ENCODE measurements at regions not wholly inside any gene's neighbourhood (a gene's known extent, or its start where the extent isn't known, plus 50 kb on each side); places are given as distances from the start of the nearest gene placed in this dataset.
A peak's percentile ranks its signal among the peaks of the same experiment; 100 is the strongest.
"Not testable (repeated sequence)": the region's sequence is repeated elsewhere in the genome, so short reads cannot be mapped to it uniquely, and the experiment has no call there.

DNA sequence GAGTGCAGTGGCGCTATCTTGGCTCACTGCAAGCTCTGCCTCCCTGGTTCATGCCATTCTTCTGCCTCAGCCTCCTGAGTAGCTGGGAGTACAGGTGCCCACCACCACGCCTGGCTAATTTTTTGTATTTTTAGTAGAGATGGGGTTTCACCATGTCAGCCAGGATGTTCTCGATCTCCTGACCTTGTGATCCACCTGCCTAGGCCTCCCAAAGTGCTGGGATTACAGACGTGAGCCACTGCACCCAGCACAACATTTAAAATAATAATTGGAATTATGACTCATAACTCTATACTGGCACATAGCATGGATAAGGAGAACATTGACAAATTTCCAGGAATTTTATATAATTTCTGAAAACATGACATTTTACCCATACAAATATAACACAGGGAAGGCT lies 54.2 kb downstream of the DBET start:
- intact Hi-C loops (cut with DNase I); H3K4me3 ChIP-seq; ATAC-seq; H3K9me3 ChIP-seq; H3K4me1 ChIP-seq; H3K27ac ChIP-seq; H3K27me3 ChIP-seq; DNase-seq; H3K36me3 ChIP-seq: not testable (repeated sequence)

DNA sequence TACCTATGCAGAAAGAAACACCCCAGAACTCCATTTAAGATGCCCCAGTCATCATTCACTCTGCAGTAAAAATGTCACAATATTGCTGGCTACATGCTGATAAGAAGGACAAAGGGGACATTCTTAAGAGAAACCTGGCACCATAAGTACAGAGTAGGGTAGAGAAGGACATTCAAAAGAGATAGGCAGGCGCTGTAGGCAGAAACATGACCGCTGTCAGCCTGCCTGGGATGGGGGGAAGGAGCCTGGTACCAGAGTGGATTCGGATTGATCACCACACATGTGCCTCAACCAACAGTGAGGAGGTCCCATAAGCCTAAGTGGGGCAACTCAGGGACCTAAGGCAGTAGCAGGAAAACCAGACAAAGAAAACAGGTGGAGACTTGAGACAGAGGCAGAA lies 54.1 kb upstream of the DUX4 start:
- ATAC-seq: peak; percentile 62
- H3K36me3 ChIP-seq; DNase-seq; H3K9me3 ChIP-seq; H3K27me3 ChIP-seq; H3K27ac ChIP-seq; intact Hi-C loops (cut with DNase I); H3K4me3 ChIP-seq; H3K4me1 ChIP-seq: not testable (repeated sequence)

DNA sequence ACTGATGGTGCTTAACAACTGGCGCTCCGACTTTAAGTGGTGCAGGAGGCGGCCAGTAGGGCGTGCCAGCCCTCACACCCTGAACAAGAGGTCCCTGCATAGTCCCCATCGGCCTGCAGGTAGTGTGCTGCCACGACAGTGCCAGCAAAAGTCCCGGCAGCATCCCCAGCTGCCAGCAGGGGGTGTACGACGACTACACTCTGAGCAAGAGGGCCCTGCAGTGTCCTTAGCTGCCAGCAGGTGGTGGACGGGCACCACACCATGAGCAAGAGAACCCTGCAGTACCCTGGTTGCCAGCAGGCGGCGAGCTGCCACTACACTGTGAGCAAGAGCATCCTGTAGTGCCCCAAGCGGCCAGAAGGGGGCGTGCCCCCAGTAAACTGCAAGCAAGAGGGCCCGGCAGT lies 53.5 kb upstream of the DUX4 start:
- DNase-seq; H3K27me3 ChIP-seq; H3K36me3 ChIP-seq; H3K4me3 ChIP-seq; intact Hi-C loops (cut with DNase I); H3K27ac ChIP-seq; H3K4me1 ChIP-seq; H3K9me3 ChIP-seq: not testable (repeated sequence)
- ATAC-seq: peak; percentile 11

DNA sequence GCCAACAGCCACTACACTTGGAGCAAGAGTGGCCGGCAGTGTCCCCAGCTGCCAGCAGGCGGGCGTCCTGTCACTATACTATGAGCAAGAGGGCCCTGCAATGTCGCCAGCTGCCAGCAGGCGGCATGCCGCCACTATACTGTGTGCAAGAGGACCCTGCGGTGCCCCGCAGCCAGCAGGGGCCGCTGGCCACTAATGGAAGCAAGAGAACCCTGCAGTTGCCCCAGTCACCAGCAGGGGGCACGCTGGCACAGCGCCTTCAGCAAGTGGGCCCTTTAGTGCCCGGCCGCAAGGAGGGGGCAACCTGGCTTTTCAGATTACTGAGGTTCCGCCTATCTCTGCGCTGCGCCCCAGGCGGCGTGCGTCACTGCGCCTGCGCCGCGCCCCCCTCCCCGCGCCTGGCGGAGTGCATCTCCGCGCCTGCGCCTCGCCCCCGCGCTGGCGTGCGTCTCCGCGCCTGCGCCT lies 53.0 kb upstream of the DUX4 start:
- H3K36me3 ChIP-seq; H3K4me1 ChIP-seq; H3K27me3 ChIP-seq; H3K27ac ChIP-seq; intact Hi-C loops (cut with DNase I); H3K4me3 ChIP-seq; H3K9me3 ChIP-seq: not testable (repeated sequence)
- peak in 1 of 4 donors; percentile 75 for DNase-seq
- peak; percentile 14 for ATAC-seq

DNA sequence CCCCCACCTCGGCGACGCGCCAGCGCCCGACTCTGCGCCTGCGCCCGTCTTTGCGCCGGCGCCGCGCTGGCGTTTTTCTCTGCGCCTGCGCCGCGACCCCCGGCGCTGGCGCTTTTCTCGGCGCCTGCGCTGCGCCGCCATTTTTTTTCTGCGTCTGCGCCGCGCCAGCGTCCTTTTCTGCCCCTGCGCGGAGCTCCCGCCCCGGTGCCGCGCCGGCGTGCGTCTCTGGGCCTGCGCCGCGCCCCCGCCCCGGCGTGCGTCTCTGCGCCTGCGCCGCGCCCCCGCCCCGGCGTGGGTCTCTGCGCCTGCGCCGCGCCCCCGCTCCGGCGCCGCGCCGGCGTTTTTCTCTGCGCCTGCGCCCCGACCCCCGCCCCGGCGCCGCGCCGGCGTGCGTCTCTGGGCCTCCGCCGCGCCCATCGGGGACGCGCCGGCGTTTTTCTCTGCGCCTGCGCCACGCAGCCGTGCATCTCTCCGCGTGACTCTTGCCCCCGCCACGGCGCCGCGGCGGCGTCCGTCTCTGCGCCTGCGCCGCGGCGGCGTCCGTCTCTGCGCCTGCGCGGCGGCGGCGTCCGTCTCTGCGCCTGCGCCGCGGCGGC lies 52.4 kb upstream of the DUX4 start:
- H3K36me3 ChIP-seq; H3K4me1 ChIP-seq; H3K4me3 ChIP-seq; ATAC-seq; intact Hi-C loops (cut with DNase I); H3K9me3 ChIP-seq; H3K27ac ChIP-seq; H3K27me3 ChIP-seq: not testable (repeated sequence)
- DNase-seq: peak in 1 of 4 donors; percentile 76

DNA sequence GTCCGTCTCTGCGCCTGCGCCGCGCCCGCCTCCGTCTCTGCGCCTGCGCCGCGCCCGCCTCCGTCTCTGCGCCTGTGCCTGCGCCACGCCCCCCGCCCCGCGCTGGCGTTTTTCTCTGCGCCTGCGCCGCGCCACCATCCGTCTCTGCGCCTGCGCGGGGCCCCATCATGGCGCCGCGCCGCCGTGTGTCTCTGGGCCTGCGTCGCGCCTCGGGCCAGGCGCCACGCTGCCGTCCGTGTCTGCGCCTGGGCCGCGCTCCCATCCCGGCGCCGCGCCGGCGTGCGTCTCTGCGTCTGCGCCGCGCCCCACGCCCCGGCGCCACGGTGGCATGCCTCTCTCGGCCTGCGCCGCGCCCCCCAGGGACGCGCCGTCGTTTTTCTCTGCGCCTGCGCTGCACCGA lies 51.8 kb upstream of the DUX4 start:
- no peak overlapping the region for H3K4me3 ChIP-seq
- H3K27ac ChIP-seq: no peak overlapping the region
- intact Hi-C loops (cut with DNase I): no loop called here
- TF ChIP-seq, protein P1, sequence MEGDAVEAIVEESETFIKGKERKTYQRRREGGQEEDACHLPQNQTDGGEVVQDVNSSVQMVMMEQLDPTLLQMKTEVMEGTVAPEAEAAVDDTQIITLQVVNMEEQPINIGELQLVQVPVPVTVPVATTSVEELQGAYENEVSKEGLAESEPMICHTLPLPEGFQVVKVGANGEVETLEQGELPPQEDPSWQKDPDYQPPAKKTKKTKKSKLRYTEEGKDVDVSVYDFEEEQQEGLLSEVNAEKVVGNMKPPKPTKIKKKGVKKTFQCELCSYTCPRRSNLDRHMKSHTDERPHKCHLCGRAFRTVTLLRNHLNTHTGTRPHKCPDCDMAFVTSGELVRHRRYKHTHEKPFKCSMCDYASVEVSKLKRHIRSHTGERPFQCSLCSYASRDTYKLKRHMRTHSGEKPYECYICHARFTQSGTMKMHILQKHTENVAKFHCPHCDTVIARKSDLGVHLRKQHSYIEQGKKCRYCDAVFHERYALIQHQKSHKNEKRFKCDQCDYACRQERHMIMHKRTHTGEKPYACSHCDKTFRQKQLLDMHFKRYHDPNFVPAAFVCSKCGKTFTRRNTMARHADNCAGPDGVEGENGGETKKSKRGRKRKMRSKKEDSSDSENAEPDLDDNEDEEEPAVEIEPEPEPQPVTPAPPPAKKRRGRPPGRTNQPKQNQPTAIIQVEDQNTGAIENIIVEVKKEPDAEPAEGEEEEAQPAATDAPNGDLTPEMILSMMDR (IDR thresholded peaks at IDR 0.05): no peak
- H3K36me3 ChIP-seq: no peaks in the 10 kb centered on the region
- no peaks in the 10 kb centered on the region for H3K4me1 ChIP-seq
- H3K27me3 ChIP-seq: no peaks in the 10 kb centered on the region
- DNase-seq (peak in 1 of 4 donors; percentile 80), ATAC-seq (peak; percentile 49)
- H3K9me3 ChIP-seq: peaks cover 0 to 5% of the 10 kb centered on the region in 2 donors

DNA sequence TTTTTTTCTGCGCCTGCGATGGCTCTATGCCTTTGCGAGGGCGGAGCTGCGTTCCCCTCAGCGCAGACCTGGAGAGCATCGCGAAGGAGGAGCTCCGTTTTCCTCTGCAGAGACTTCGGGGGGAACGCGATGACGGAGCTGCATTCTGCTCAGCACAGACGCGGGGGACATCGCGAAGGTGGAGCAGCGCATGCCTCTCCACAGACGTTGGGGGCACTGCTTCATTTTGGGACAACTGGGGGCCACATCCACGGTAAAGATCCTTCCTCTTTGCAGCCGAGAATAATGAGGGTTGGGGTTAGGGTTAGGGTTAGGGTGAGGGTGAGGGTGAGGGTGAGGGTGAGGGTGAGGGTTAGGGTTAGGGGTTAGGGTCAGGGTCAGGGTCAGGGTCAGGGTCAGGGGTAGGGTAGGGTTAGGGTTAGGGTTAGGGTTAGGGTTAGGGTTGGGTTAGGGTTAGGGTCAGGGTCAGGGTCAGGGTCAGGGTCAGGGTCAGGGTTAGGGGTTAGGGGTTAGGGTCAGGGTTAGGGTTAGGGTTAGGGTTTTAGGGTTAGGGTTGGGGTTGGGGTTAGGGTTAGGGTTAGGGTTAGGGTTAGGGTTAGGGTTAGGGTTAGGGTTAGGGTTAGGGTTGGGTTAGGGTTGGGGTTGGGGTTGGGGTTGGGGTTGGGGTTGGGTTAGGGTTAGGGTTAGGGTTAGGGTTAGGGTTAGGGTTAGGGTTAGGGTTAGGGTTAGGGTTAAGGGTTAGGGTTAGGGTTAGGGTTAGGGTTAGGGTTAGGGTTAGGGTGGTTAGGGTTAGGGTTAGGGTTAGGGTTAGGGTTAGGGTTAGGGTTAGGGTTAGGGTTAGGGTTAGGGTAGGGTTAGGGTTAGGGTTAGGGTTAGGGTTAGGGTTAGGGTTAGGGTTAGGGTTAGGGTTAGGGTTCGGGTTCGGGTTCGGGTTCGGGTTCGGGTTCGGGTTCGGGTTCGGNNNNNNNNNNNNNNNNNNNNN lies 51.1 kb upstream of the DUX4 start:
- intact Hi-C loops (cut with DNase I); H3K36me3 ChIP-seq; H3K4me3 ChIP-seq; H3K9me3 ChIP-seq; H3K27me3 ChIP-seq; H3K27ac ChIP-seq; H3K4me1 ChIP-seq: not testable (repeated sequence)
- DNase-seq (peak in 2 of 4 donors; percentile 32 to 78), ATAC-seq (peak; percentile 40)
